Caco-2 (cell line): ENCODE measurements at regions not wholly inside any gene's neighbourhood (a gene's known extent, or its start where the extent isn't known, plus 50 kb on each side); places are given as distances from the start of the nearest gene placed in this dataset.

Source experiments
- BruUV-seq: library from RNA; stranded (reverse); fragments of 400-500 nt; replicated peaks from 2 replicates; lab custom pipeline; 2021; lab: Mats Ljungman, UMichigan
- CTCF ChIA-PET: fragments of 300-600 bp; sonication (Branson Sonifier 250); formaldehyde crosslinking; loops from one replicate; lab custom pipeline; 2022; ENCODE audit warnings: antibody characterized with exemption; lab: Charles Lee
- POLR2A ChIA-PET: fragments of 300-600 bp; sonication (Branson Sonifier 250); formaldehyde crosslinking; loops from one replicate; lab custom pipeline; 2022; ENCODE audit warnings: antibody characterized with exemption; lab: Charles Lee
- DNase-seq, 2 experiments: peaks; one replicate each; pipeline versions ENCODE4 v3.0.0 to v3.0.0-alpha.2; 2020 to 2022
- H3K27me3 ChIP-seq: replicated peaks from 2 replicates; pipeline ENCODE4 v1.6.0; 2011; ENCODE audit warnings: low read length; ENCODE audit not compliant: control insufficient read depth, insufficient read depth
- H3K36me3 ChIP-seq: 2 replicates; pipeline ENCODE4 v1.5.1; 2011; ENCODE audit warnings: low read length; ENCODE audit not compliant: control insufficient read depth, insufficient read depth
- H3K4me1 ChIP-seq: fragments of 250-450 bp; sonication (Bioruptor Pico); 2 replicates; pipeline ENCODE4 v1.5.1; 2020; ENCODE audit warnings: mild to moderate bottlenecking
- H3K4me3 ChIP-seq: 2 replicates; pipeline ENCODE4 v1.5.1; 2011; ENCODE audit warnings: low read depth, mild to moderate bottlenecking, control low read depth, low read length
- H3K9me3 ChIP-seq: fragments of 250-450 bp; sonication (Bioruptor Pico); 2 replicates; pipeline ENCODE4 v1.5.1; 2020; ENCODE audit warnings: mild to moderate bottlenecking, moderate library complexity
- H3K27ac Mint-ChIP-seq: one replicate; pipeline ENCODE4 v1.8.0; 2022; ENCODE audit warnings: mixed read lengths; ENCODE audit not compliant: unreplicated experiment
- H3K27me3 Mint-ChIP-seq: one replicate; pipeline ENCODE4 v1.8.0; 2022; ENCODE audit warnings: mixed read lengths; ENCODE audit not compliant: insufficient read depth, unreplicated experiment
- H3K36me3 Mint-ChIP-seq: one replicate; pipeline ENCODE4 v1.8.0; 2022; ENCODE audit warnings: mild to moderate bottlenecking, mixed read lengths; ENCODE audit not compliant: insufficient read depth, unreplicated experiment
- H3K4me1 Mint-ChIP-seq: one replicate; pipeline ENCODE4 v1.8.0; 2022; ENCODE audit warnings: low read depth, mixed read lengths; ENCODE audit not compliant: unreplicated experiment
- H3K4me3 Mint-ChIP-seq: one replicate; pipeline ENCODE4 v1.8.0; 2022; ENCODE audit warnings: mild to moderate bottlenecking, moderate library complexity, mixed read lengths; ENCODE audit not compliant: unreplicated experiment
- H3K9me3 Mint-ChIP-seq: one replicate; pipeline ENCODE4 v1.8.0; 2022; ENCODE audit warnings: mixed read lengths; ENCODE audit not compliant: unreplicated experiment
- CTCF ChIP-seq, 2 experiments: fragments of 200-600 bp in 1 of 2; IDR thresholded peaks; 1 replicate in 1 of 2; 2 replicates in 1 of 2; pipeline versions ENCODE4 v1.5.1 to v1.8.0; 2011 to 2022; ENCODE audit warnings: antibody characterized with exemption in 1 of 2, control low read depth in 1 of 2, inconsistent platforms in 1 of 2, low read depth in 1 of 2, low read length in 1 of 2, mild to moderate bottlenecking in 1 of 2, moderate library complexity in 1 of 2; ENCODE audit not compliant: insufficient read depth in 1 of 2, severe bottlenecking in 1 of 2, unreplicated experiment in 1 of 2
- intact Hi-C: fragments of 100-400 bp; cut with micrococcal nuclease; formaldehyde crosslinking; loops from one replicate; pipeline ENCODE4 v1.10.0; 2022; ENCODE audit not compliant: unreplicated experiment

- no peak for TF ChIP-seq CTCF (IDR thresholded peaks at IDR 0.05; ENCODE audit: insufficient read depth in 1 of 2, low read depth in 1 of 2, low read length in 1 of 2, severe bottlenecking in 1 of 2, unreplicated experiment in 1 of 2)
- no TSS peak for BruUV-seq
- H3K27me3 Mint-ChIP-seq: peaks cover 12% of the 10 kb centered on the region
- H3K27ac Mint-ChIP-seq: no peak overlapping the region
- H3K36me3 ChIP-seq: no peaks in the 10 kb centered on the region
- H3K4me1 ChIP-seq: peaks cover 13% of the 10 kb centered on the region
- peaks cover 6% of the 10 kb centered on the region for H3K4me1 Mint-ChIP-seq
- no peak overlapping the region for H3K4me3 Mint-ChIP-seq
- H3K4me3 ChIP-seq: no peak overlapping the region
- H3K27me3 ChIP-seq: no peaks in the 10 kb centered on the region; the same call in 1 of the 2 replicates
- H3K9me3 Mint-ChIP-seq: no peaks in the 10 kb centered on the region
- intact Hi-C loops: loop anchor here (5.0 kb wide), 2 partner anchors 48 to 262 kb away; no protein-coding TSS in a partner anchor
- ChIA-PET POLR2A (no interaction called here), CTCF (no interaction called here)
- no peaks in the 10 kb centered on the region for H3K9me3 ChIP-seq
- DNase-seq: no peak
- H3K36me3 Mint-ChIP-seq: no peaks in the 10 kb centered on the region
These were observed 393.2 kb upstream of the PODXL start for GRCh38 chr7:131949659-131950058.

- no peaks in the 10 kb centered on the region; the same call in 1 of the 2 replicates for H3K27me3 ChIP-seq
- no TSS peak for BruUV-seq
- Mint-ChIP-seq H3K4me1 (peaks cover 6% of the 10 kb centered on the region), H3K36me3 (no peaks in the 10 kb centered on the region), H3K27ac (no peak overlapping the region), H3K27me3 (peaks cover 18% of the 10 kb centered on the region), H3K9me3 (no peaks in the 10 kb centered on the region), H3K4me3 (no peak overlapping the region)
- intact Hi-C loops: loop anchor here (5.0 kb wide), 2 partner anchors 49 to 261 kb away; no protein-coding TSS in a partner anchor
- H3K9me3 ChIP-seq: no peaks in the 10 kb centered on the region
- CTCF ChIA-PET: interaction anchor here (1.4 kb wide), 1 partner anchor 90 kb away, joined by 3 read pairs; no protein-coding TSS in a partner anchor
- no peak for TF ChIP-seq CTCF (IDR thresholded peaks at IDR 0.05; ENCODE audit: insufficient read depth in 1 of 2, low read depth in 1 of 2, low read length in 1 of 2, severe bottlenecking in 1 of 2, unreplicated experiment in 1 of 2)
- peak in 1 of 2 experiments; percentile 14 for DNase-seq
- no peaks in the 10 kb centered on the region for H3K36me3 ChIP-seq
- POLR2A ChIA-PET: no interaction called here
- no peak overlapping the region for H3K4me3 ChIP-seq
- H3K4me1 ChIP-seq: peaks cover 13% of the 10 kb centered on the region
These were observed 392.1 kb upstream of the PODXL start for GRCh38 chr7:131948434-131949053.

- Mint-ChIP-seq H3K27ac (no peak overlapping the region), H3K36me3 (no peaks in the 10 kb centered on the region), H3K27me3 (peaks cover 22% of the 10 kb centered on the region), H3K4me1 (peaks cover 6% of the 10 kb centered on the region), H3K4me3 (no peak overlapping the region), H3K9me3 (no peaks in the 10 kb centered on the region)
- BruUV-seq: no TSS peak
- H3K4me3 ChIP-seq: no peak overlapping the region
- no peak for DNase-seq
- peaks cover 13% of the 10 kb centered on the region for H3K4me1 ChIP-seq
- POLR2A ChIA-PET: no interaction called here
- H3K36me3 ChIP-seq: no peaks in the 10 kb centered on the region
- H3K27me3 ChIP-seq: no peaks in the 10 kb centered on the region; the same call in none of the 2 replicates
- no peaks in the 10 kb centered on the region for H3K9me3 ChIP-seq
- TF ChIP-seq CTCF (IDR thresholded peaks at IDR 0.05; ENCODE audit: insufficient read depth in 1 of 2, low read depth in 1 of 2, low read length in 1 of 2, severe bottlenecking in 1 of 2, unreplicated experiment in 1 of 2): no peak
- intact Hi-C loops: loop anchor here (5.0 kb wide), 2 partner anchors 50 to 260 kb away; no protein-coding TSS in a partner anchor
- CTCF ChIA-PET: interaction anchor here (1.0 to 1.4 kb wide), 2 partner anchors 8 to 89 kb away, joined by 3 to 4 read pairs; no protein-coding TSS in a partner anchor
These were observed 391.2 kb upstream of the PODXL start for GRCh38 chr7:131947661-131948060.
